ENCODE measurements at regions not wholly inside any gene's neighbourhood (a gene's known extent, or its start where the extent isn't known, plus 50 kb on each side); places are given as distances from the start of the nearest gene placed in this dataset.

GRCh38 chr10:90087197-90088023 lies 386.0 kb downstream of the KIF20B start:
- 69% methylated on average over 2 of the region's 2 CpGs for WGBS
- Histone ChIP-seq H3K9me3 (ENCODE audit: control insufficient read depth in 4 of 4, low read length in 3 of 4) (no peaks in the 10 kb centered on the region), H3K27ac (ENCODE audit: low read depth in 1 of 2, low read length in 2 of 2) (no peak overlapping the region), H3K9ac (ENCODE audit: low read depth in 1 of 2, low read length in 2 of 2) (no peak overlapping the region), H3K4me1 (ENCODE audit: control insufficient read depth in 4 of 4, insufficient read depth in 4 of 4, low read length in 3 of 4) (no peaks in the 10 kb centered on the region), H3K36me3 (ENCODE audit: control insufficient read depth in 4 of 4, insufficient read depth in 3 of 4, low read depth in 1 of 4, low read length in 3 of 4) (no peaks in the 10 kb centered on the region), H3K27me3 (ENCODE audit: control insufficient read depth in 4 of 4, insufficient read depth in 4 of 4, low read length in 3 of 4) (no peaks in the 10 kb centered on the region), H3K4me3 (ENCODE audit: low read depth in 1 of 3, low read length in 3 of 3) (no peak overlapping the region)
- DNase-seq (ENCODE audit: low spot score): no peak
- TF ChIP-seq FOXA2 (IDR thresholded peaks at IDR 0.05) (no peak), HNF4G (IDR thresholded peaks at IDR 0.05) (no peak)

- WGBS: 87% methylated on average over 4 of the region's 4 CpGs
- Histone ChIP-seq H3K27me3 (ENCODE audit: control insufficient read depth in 4 of 4, insufficient read depth in 4 of 4, low read length in 3 of 4) (no peaks in the 10 kb centered on the region), H3K9ac (ENCODE audit: low read depth in 1 of 2, low read length in 2 of 2) (no peak overlapping the region), H3K9me3 (ENCODE audit: control insufficient read depth in 4 of 4, low read length in 3 of 4) (no peaks in the 10 kb centered on the region), H3K36me3 (ENCODE audit: control insufficient read depth in 4 of 4, insufficient read depth in 3 of 4, low read depth in 1 of 4, low read length in 3 of 4) (no peaks in the 10 kb centered on the region), H3K4me3 (ENCODE audit: low read depth in 1 of 3, low read length in 3 of 3) (no peak overlapping the region), H3K27ac (ENCODE audit: low read depth in 1 of 2, low read length in 2 of 2) (no peak overlapping the region), H3K4me1 (ENCODE audit: control insufficient read depth in 4 of 4, insufficient read depth in 4 of 4, low read length in 3 of 4) (no peaks in the 10 kb centered on the region)
- no peak for TF ChIP-seq TAF1 (conservative IDR thresholded peaks at IDR 0.05)
- no peak for TF ChIP-seq JUND (IDR thresholded peaks at IDR 0.05)
- no peak for TF ChIP-seq FOXA1 (IDR thresholded peaks at IDR 0.05)
- no peak for TF ChIP-seq GABPA (IDR thresholded peaks at IDR 0.05 in 1 of 2, conservative IDR thresholded peaks at IDR 0.05 in 1 of 2)
- no peak for TF ChIP-seq HNF4A (conservative IDR thresholded peaks at IDR 0.05)
- no peak for DNase-seq (ENCODE audit: low spot score)
Measured at GRCh38 chr10:90088024-90088317, 386.6 kb downstream of the KIF20B start.

GRCh38 chr10:90089719-90090118 lies 388.3 kb downstream of the KIF20B start:
- TF ChIP-seq EGR1 (IDR thresholded peaks at IDR 0.05; ENCODE audit: low read depth in 2 of 2): no peak
- TF ChIP-seq RAD21 (IDR thresholded peaks at IDR 0.05): no peak
- no peak for TF ChIP-seq HNF4A (conservative IDR thresholded peaks at IDR 0.05)
- no peak for TF ChIP-seq ATF3 (IDR thresholded peaks at IDR 0.05)
- no peak for TF ChIP-seq TAF1 (conservative IDR thresholded peaks at IDR 0.05)
- TF ChIP-seq FOXA2 (IDR thresholded peaks at IDR 0.05): no peak
- no peak for TF ChIP-seq HNF4G (IDR thresholded peaks at IDR 0.05)
- TF ChIP-seq MAX (IDR thresholded peaks at IDR 0.05): no peak
- no peak for TF ChIP-seq YY1 (IDR thresholded peaks at IDR 0.05)
- TF ChIP-seq JUND (IDR thresholded peaks at IDR 0.05): no peak
- TF ChIP-seq SP1 (IDR thresholded peaks at IDR 0.05): no peak
- TF ChIP-seq RXRA (IDR thresholded peaks at IDR 0.05): no peak
- TF ChIP-seq GABPA (IDR thresholded peaks at IDR 0.05 in 1 of 2, conservative IDR thresholded peaks at IDR 0.05 in 1 of 2): no peak
- no peak for TF ChIP-seq CTCF (IDR thresholded peaks at IDR 0.05; ENCODE audit: low read depth, low read length, missing input control)
- H3K9ac ChIP-seq (ENCODE audit: low read depth in 1 of 2, low read length in 2 of 2): no peak overlapping the region
- H3K27ac ChIP-seq (ENCODE audit: low read depth in 1 of 2, low read length in 2 of 2): no peak overlapping the region
- no peaks in the 10 kb centered on the region for H3K36me3 ChIP-seq (ENCODE audit: control insufficient read depth in 4 of 4, insufficient read depth in 3 of 4, low read depth in 1 of 4, low read length in 3 of 4)
- no peaks in the 10 kb centered on the region for H3K9me3 ChIP-seq (ENCODE audit: control insufficient read depth in 4 of 4, low read length in 3 of 4)
- H3K4me3 ChIP-seq (ENCODE audit: low read depth in 1 of 3, low read length in 3 of 3): no peak overlapping the region
- DNase-seq (ENCODE audit: low spot score): no peak
- no peaks in the 10 kb centered on the region for H3K27me3 ChIP-seq (ENCODE audit: control insufficient read depth in 4 of 4, insufficient read depth in 4 of 4, low read length in 3 of 4)
- WGBS: 36% methylated on average over 2 of the region's 2 CpGs
- no peaks in the 10 kb centered on the region for H3K4me1 ChIP-seq (ENCODE audit: control insufficient read depth in 4 of 4, insufficient read depth in 4 of 4, low read length in 3 of 4)
